ENCODE measurements at regions not wholly inside any gene's neighbourhood (a gene's known extent, or its start where the extent isn't known, plus 50 kb on each side); places are given as distances from the start of the nearest gene placed in this dataset.

- intact Hi-C loops (cut with DNase I) = no loop called here
- WGBS = 81% methylated on average over 6 of the region's 7 CpGs
- DNase-seq (ENCODE audit: low spot score) = no peak
- Histone ChIP-seq H3K4me1 (replicated peaks) (no peaks in the 10 kb centered on the region), H3K36me3 (no peaks in the 10 kb centered on the region), H3K9me3 (no peaks in the 10 kb centered on the region), H3K27ac (no peak overlapping the region), H3K27me3 (replicated peaks; ENCODE audit: insufficient read depth) (no peaks in the 10 kb centered on the region), H3K4me3 (no peak overlapping the region)
- TF ChIP-seq POLR2AphosphoS5 (IDR thresholded peaks at IDR 0.05) (no peak), CTCF (IDR thresholded peaks at IDR 0.05) (no peak), POLR2A (IDR thresholded peaks at IDR 0.05) (no peak)
These were observed 334.6 kb downstream of the MN1 start for GRCh38 chr22:27466778-27467438.

GRCh38 chr22:27467711-27468110 lies 333.8 kb downstream of the MN1 start:
- Histone ChIP-seq H3K27ac (no peak overlapping the region), H3K36me3 (no peaks in the 10 kb centered on the region), H3K27me3 (replicated peaks; ENCODE audit: insufficient read depth) (no peaks in the 10 kb centered on the region), H3K4me3 (no peak overlapping the region), H3K9me3 (no peaks in the 10 kb centered on the region), H3K4me1 (replicated peaks) (no peaks in the 10 kb centered on the region)
- no peak for TF ChIP-seq POLR2A (IDR thresholded peaks at IDR 0.05)
- TF ChIP-seq CTCF (IDR thresholded peaks at IDR 0.05) = no peak
- TF ChIP-seq POLR2AphosphoS5 (IDR thresholded peaks at IDR 0.05) = no peak
- 72% methylated on average over 10 of the region's 10 CpGs for WGBS
- DNase-seq (ENCODE audit: low spot score) = no peak
- intact Hi-C loops (cut with DNase I) = no loop called here

GRCh38 chr22:27468712-27469111 lies 332.8 kb downstream of the MN1 start:
- no peak for TF ChIP-seq CTCF (IDR thresholded peaks at IDR 0.05)
- no peak for TF ChIP-seq POLR2AphosphoS5 (IDR thresholded peaks at IDR 0.05)
- no peak for TF ChIP-seq POLR2A (IDR thresholded peaks at IDR 0.05)
- Histone ChIP-seq H3K27me3 (replicated peaks; ENCODE audit: insufficient read depth) (no peaks in the 10 kb centered on the region), H3K36me3 (no peaks in the 10 kb centered on the region), H3K9me3 (no peaks in the 10 kb centered on the region), H3K4me3 (no peak overlapping the region), H3K4me1 (replicated peaks) (no peaks in the 10 kb centered on the region), H3K27ac (no peak overlapping the region)
- DNase-seq (ENCODE audit: low spot score) = no peak
- intact Hi-C loops (cut with DNase I) = no loop called here
- WGBS = 96% methylated on average over 3 of the region's 3 CpGs

GRCh38 chr22:27470169-27470772 lies 331.3 kb downstream of the MN1 start:
- DNase-seq (ENCODE audit: low spot score) = no peak
- TF ChIP-seq POLR2AphosphoS5 (IDR thresholded peaks at IDR 0.05) = no peak
- TF ChIP-seq CTCF (IDR thresholded peaks at IDR 0.05) = no peak
- no peak for TF ChIP-seq POLR2A (IDR thresholded peaks at IDR 0.05)
- H3K36me3 ChIP-seq = no peaks in the 10 kb centered on the region
- intact Hi-C loops (cut with DNase I) = no loop called here
- no peaks in the 10 kb centered on the region for H3K27me3 ChIP-seq (replicated peaks; ENCODE audit: insufficient read depth)
- no peaks in the 10 kb centered on the region for H3K4me1 ChIP-seq (replicated peaks)
- 91% methylated on average over 2 of the region's 2 CpGs for WGBS
- H3K27ac ChIP-seq = no peak overlapping the region
- no peaks in the 10 kb centered on the region for H3K9me3 ChIP-seq
- H3K4me3 ChIP-seq = no peak overlapping the region

GRCh38 chr22:27472975-27473374 lies 328.6 kb downstream of the MN1 start:
- no peak for DNase-seq (ENCODE audit: low spot score)
- WGBS = 78% methylated on average over 4 of the region's 4 CpGs
- intact Hi-C loops (cut with DNase I) = no loop called here
- TF ChIP-seq POLR2AphosphoS5 (IDR thresholded peaks at IDR 0.05) = no peak
- TF ChIP-seq CTCF (IDR thresholded peaks at IDR 0.05) = no peak
- no peak overlapping the region for H3K27ac ChIP-seq
- H3K9me3 ChIP-seq = no peaks in the 10 kb centered on the region
- H3K36me3 ChIP-seq = no peaks in the 10 kb centered on the region
- no peaks in the 10 kb centered on the region for H3K4me1 ChIP-seq (replicated peaks)
- no peak overlapping the region for H3K4me3 ChIP-seq
- no peaks in the 10 kb centered on the region for H3K27me3 ChIP-seq (replicated peaks; ENCODE audit: insufficient read depth)

Measured in prostate gland (tissue), 2 donors.